HG02763 (cell line): ENCODE measurements at regions not wholly inside any gene's neighbourhood (a gene's known extent, or its start where the extent isn't known, plus 50 kb on each side); places are given as distances from the start of the nearest gene placed in this dataset.
"Not testable (repeated sequence)": the region's sequence is repeated elsewhere in the genome, so short reads cannot be mapped to it uniquely, and the experiment has no call there.

Experiments
- ATAC-seq: cut with Tn5 transposase; IDR thresholded peaks from one replicate; pipeline ENCODE4 v1.9.1; 2021; ENCODE audit warnings: mild to moderate bottlenecking, moderate library complexity; ENCODE audit not compliant: unreplicated experiment

GRCh38 chr1:221241157-221241556, 361.9 kb downstream of the HLX start:
- ATAC-seq = no peak

- no peak for ATAC-seq
Measured at GRCh38 chr1:221241592-221241991, 362.3 kb downstream of the HLX start.

GRCh38 chr1:221246067-221246466, 366.8 kb downstream of the HLX start:
- ATAC-seq = no peak

- no peak for ATAC-seq
Measured at GRCh38 chr1:221246628-221247415, 367.6 kb downstream of the HLX start.

GRCh38 chr1:221251580-221251979, 372.3 kb downstream of the HLX start:
- no peak for ATAC-seq

GRCh38 chr1:221254813-221255212, 375.6 kb downstream of the HLX start:
- ATAC-seq = no peak

- ATAC-seq = no peak
Measured at GRCh38 chr1:221256773-221257172, 377.5 kb downstream of the HLX start.

GRCh38 chr1:221257548-221257947, 378.3 kb downstream of the HLX start:
- not testable (repeated sequence) for ATAC-seq

GRCh38 chr1:221262677-221263076, 383.4 kb downstream of the HLX start:
- ATAC-seq = not testable (repeated sequence)

GRCh38 chr1:221263831-221264767, 384.9 kb downstream of the HLX start:
- peak; percentile 94 for ATAC-seq

- ATAC-seq = no peak
Measured at GRCh38 chr1:221264848-221265247, 385.6 kb downstream of the HLX start.

GRCh38 chr1:221268295-221268694, 389.1 kb downstream of the HLX start:
- ATAC-seq = no peak

- ATAC-seq = no peak
Measured at GRCh38 chr1:221271701-221272100, 392.5 kb downstream of the HLX start.

GRCh38 chr1:221272940-221273339, 393.7 kb downstream of the HLX start:
- ATAC-seq = no peak

- no peak for ATAC-seq
Measured at GRCh38 chr1:221274373-221274772, 395.1 kb downstream of the HLX start.

- ATAC-seq = no peak
Measured at GRCh38 chr1:221276896-221277409, 397.7 kb downstream of the HLX start.

GRCh38 chr1:221279146-221279545, 399.9 kb downstream of the HLX start:
- ATAC-seq = no peak

- no peak for ATAC-seq
Measured at GRCh38 chr1:221283532-221283931, 404.3 kb downstream of the HLX start.

GRCh38 chr1:221284028-221284427, 404.8 kb downstream of the HLX start:
- no peak for ATAC-seq

GRCh38 chr1:221284991-221285390, 405.7 kb downstream of the HLX start:
- ATAC-seq = not testable (repeated sequence)

- not testable (repeated sequence) for ATAC-seq
Measured at GRCh38 chr1:221285458-221286210, 406.4 kb downstream of the HLX start.
